ENCODE measurements at regions not wholly inside any gene's neighbourhood (a gene's known extent, or its start where the extent isn't known, plus 50 kb on each side); places are given as distances from the start of the nearest gene placed in this dataset.
"Not testable (repeated sequence)": the region's sequence is repeated elsewhere in the genome, so short reads cannot be mapped to it uniquely, and the experiment has no call there.

DNA sequence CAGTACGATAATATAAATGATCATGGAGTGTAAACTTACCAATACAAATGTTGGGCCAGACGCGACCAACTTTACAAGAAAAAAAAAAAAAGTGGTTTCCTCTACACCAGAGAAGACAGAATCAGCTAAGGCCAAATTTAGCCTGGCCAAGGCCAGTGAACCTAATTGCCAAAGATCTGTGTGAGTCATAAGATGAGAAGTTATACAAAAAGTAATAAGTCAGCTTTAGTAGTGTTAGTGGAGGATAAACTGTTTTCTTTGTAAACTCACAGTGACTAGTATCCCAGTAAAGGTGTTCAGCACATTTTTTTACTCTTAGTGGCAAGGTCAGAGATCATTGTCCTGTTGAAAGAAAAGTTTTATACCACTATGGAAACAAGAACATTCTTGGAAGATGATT lies 531.4 kb upstream of the TECRL start:
- no peak for DNase-seq

DNA sequence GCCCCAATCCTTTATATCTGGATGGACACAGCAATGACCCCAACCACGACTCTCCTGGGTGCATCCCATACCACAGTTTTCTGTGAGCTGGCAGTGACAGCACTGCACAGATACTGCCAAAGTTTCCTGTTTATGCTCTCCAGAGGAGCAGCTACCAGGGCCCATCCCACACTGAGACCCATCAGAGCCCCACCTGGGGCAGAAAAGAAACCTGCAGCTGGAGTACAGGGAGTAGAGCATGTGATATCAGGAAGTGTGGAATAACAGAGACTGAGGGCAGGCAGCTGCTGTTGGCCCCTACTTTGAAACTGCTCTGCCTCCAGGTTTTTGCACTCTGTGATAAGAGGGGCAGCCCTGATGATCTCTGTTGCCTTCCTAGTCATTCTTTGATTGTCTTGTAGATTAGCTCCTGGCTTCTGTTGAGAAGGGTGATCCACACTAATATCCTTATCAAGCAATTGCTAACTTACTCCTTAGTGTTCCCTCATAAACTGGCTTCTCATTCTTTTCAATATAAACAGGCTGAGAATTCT lies 526.3 kb upstream of the TECRL start:
- no peak for DNase-seq

DNA sequence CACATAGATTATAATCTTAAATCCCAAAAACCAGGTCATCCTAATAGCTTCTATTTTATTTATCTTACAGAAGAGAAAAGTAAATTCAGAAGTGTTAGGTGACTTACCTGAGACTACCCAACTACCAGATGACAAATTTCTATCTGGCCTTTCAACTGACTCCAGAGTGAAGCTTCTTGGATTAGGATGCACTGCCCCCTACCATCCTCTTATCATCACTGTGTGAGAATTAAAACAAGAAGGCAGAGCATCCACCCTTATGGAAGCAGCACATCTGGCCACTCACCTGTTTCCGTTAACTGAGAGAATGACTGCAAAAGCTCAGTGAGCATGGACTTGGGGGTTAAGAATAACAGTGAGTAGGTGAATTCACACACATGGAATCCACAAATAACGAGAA lies 502.6 kb upstream of the TECRL start:
- no peak for DNase-seq

GRCh38 chr4:64903986-64904385 lies 494.7 kb upstream of the TECRL start:
- no peak for DNase-seq

GRCh38 chr4:64899563-64899962 lies 490.3 kb upstream of the TECRL start:
- no peak for DNase-seq

GRCh38 chr4:64899030-64899429 lies 489.8 kb upstream of the TECRL start:
- DNase-seq, result not testable (repeated sequence)

- no peak for DNase-seq
Measured at GRCh38 chr4:64897683-64898082, 488.4 kb upstream of the TECRL start.

DNA sequence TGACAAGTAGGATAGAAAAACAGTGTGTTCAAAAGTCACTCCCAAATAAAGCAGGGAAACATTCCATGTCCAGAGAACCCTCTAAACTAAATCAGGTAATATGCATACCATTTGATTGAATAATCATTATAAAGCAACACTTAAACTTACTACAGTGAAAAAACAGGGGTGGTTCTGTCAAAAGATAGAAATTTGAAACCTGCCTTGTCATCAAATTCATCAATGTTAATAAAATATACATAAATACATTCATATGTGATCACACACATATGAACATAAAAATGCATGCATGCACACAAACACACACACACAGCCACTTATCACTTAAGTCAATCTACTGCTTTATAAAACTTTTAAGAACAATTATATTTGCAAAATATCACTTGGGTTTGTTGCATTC lies 485.8 kb upstream of the TECRL start:
- no peak for DNase-seq

- DNase-seq, result no peak
Measured at GRCh38 chr4:64893205-64893604, 484.0 kb upstream of the TECRL start.

GRCh38 chr4:64889906-64890610 lies 480.8 kb upstream of the TECRL start:
- no peak for DNase-seq

- DNase-seq, result no peak
Measured at GRCh38 chr4:64883087-64883807, 474.0 kb upstream of the TECRL start.

DNA sequence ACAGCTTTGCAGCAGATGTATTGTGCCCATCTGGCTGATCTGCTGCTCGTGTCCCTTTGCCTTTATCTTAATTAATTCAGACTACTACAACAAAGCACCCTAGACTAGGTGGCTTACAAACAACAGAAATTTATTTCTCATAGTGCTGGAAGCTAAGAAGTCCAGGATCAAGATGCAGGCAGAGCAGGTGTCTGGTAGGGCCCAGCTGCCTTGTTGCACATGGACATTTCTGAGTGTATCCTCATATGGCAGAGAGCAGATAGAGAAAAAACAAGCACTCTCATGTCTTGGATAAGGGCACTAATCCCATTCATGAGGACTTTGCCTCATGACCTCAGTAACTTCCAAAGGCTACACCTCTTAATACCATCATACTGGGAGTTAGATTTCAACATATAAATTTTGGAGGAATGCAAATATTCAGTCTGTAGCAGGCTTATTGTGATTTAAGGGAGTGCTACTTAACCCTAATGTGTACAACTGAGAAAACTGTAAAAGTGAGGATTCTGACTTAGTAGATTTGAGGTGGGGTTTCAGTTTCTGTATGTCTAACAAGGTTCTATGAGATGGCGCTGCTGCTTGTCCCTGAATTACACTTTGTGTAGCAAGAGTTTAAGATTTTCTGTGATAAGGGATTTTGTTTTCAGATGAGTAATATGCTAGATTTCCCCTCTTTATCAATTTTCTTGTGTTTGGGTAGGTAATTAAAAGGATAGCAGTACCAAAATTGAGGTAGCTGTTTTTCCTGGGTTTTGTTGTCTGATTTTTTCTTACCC lies 473.2 kb upstream of the TECRL start:
- DNase-seq, result no peak

DNA sequence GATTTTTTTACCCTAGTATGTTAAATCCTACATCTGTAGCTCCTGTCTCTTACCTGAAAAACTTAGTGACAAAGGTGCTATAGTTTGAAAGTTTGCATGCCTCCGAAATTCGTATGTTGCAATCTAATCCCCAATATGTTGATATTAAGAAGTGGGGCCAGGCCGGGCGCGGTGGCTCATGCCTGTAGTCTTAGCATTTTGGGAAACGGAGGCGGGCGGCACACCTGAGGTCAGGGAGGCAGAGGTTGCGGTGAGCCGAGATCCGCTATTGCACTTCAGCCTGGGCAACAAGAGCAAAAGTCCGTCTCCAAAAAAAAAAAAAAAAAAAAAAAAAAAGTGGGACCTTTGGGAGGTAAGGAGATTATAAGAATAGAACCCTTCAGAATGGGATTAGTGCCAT lies 471.3 kb upstream of the TECRL start:
- no peak for DNase-seq

GRCh38 chr4:64876021-64876420 lies 466.8 kb upstream of the TECRL start:
- no peak for DNase-seq

DNA sequence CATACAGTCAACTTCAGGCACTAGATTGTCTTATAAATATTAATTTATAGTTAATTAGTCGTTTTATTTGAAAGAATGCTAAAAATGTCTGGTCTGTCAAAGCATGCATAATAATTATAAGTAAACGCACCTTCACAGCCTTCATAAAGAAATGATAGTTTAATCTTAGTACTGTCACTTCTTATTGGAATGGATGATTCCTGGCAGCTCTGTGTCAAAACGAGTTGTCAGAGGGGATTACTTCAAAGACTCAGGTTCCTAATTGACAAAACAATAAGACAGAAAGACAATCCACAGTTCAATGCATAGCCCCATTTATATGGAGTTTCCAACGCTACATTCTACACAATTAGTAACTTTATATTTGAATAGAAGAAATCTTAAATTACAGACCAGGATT lies 461.3 kb upstream of the TECRL start:
- DNase-seq, result no peak

- DNase-seq, result no peak
Measured at GRCh38 chr4:64857815-64858214, 448.6 kb upstream of the TECRL start.

DNA sequence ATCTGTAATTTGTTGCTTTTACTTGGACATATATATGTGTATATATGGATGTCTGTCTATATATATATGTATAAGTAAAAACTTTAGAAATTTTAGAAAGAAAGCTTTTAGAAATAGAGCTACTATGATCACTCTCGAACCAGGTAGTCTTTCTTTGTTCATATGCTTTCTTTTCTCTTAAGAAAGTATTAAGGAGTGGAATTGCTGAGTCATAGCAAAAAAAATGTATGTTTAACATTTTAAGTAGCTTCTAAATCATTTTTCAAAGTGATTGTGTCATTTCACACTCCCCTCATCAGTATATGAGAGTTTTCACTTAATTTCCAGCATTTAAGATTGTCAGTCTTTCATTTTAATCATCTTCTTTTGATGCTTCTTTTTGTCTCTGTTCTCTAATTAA lies 447.9 kb upstream of the TECRL start:
- no peak for DNase-seq

GRCh38 chr4:64846417-64846816 lies 437.2 kb upstream of the TECRL start:
- DNase-seq, result no peak

- DNase-seq, result no peak
Measured at GRCh38 chr4:64829749-64830148, 420.5 kb upstream of the TECRL start.

GRCh38 chr4:64824591-64824990 lies 415.3 kb upstream of the TECRL start:
- DNase-seq, result no peak

- no peak for DNase-seq
Measured at GRCh38 chr4:64822405-64822804, 413.2 kb upstream of the TECRL start.

DNA sequence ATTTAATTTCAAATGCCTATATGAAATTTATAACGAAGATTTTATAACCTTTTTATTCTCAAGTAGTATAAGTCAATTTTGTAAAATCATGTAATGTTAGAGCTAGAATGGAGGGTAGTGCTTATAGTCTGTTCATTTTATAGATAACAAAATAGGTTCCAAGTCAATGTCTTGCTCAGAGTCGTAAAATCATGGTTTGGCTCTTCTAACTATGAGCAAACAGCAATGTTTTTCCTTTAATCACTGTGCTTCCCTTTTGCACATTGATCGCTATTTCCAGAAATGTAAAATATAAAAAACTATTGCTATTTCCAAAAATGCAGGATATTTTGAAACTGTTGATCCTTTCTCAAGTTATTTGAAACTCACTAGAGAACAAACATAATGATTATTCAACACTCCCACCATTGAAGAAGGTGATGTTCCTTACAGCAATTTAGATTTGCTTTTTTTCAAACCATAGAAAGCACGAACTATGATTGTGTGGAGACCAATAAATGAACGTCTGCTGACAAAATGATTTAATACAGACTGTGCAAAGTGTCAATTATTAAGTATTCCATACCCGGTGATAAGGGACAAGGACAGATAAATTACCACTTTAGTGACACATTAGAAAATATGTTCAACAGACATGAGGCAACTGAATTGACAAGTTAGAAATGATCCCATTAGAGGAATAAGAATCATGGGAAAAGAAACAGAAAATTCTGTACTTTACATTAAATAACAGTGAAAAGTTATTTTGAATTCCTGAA lies 412.1 kb upstream of the TECRL start:
- no peak for DNase-seq

DNA sequence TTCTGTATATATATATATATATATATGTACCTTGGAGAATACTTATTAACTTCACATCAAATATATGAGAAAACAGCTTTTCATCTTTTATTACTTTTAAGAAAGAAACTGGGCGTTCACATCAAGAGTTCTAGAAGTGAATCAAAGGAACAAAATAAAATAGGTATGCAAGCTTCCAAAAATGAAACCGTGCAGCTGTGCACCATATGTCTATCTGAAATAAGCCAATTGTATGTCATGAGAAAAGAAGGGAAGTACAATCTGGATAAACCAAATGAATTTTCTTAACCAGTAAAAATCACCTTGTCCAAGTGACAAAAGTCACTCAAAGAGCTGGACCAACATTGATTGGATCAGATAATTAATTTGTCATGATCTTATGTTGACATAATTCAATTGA lies 405.4 kb upstream of the TECRL start:
- no peak for DNase-seq

Data from NCI-H748 treated with DMSO at 0.1 percent for 48 hours (cell line).